Panc1 (cell line): ENCODE measurements at regions not wholly inside any gene's neighbourhood (a gene's known extent, or its start where the extent isn't known, plus 50 kb on each side); places are given as distances from the start of the nearest gene placed in this dataset.

Experiments used
- CTCF ChIP-seq: fragments of 450-650 bp; IDR thresholded peaks from 2 replicates; pipeline ENCODE4 v1.5.1; 2017; ENCODE audit warnings: mild to moderate bottlenecking
- POLR2AphosphoS5 ChIP-seq: IDR thresholded peaks from 2 replicates; pipeline ENCODE4 v1.6.1; 2012; ENCODE audit warnings: mild to moderate bottlenecking, low read depth, low read length, moderate library complexity
- TCF7L2 ChIP-seq: IDR thresholded peaks from 2 replicates; pipeline ENCODE4 v1.6.1; 2011; ENCODE audit warnings: mild to moderate bottlenecking, low read depth, low read length, inconsistent platforms
- TF ChIP-seq, protein P1 (sequence below), 2 experiments: IDR thresholded peaks; 2 replicates each; pipeline ENCODE4 v1.6.1; 2011 to 2012; ENCODE audit warnings: low read depth in 2 of 2, control low read depth in 1 of 2, low read length in 1 of 2, mild to moderate bottlenecking in 1 of 2, moderate library complexity in 1 of 2; ENCODE audit not compliant: insufficient read depth in 1 of 2

- TF ChIP-seq POLR2AphosphoS5 (no peak), CTCF (no peak), TCF7L2 (no peak)
- TF ChIP-seq, protein P1, sequence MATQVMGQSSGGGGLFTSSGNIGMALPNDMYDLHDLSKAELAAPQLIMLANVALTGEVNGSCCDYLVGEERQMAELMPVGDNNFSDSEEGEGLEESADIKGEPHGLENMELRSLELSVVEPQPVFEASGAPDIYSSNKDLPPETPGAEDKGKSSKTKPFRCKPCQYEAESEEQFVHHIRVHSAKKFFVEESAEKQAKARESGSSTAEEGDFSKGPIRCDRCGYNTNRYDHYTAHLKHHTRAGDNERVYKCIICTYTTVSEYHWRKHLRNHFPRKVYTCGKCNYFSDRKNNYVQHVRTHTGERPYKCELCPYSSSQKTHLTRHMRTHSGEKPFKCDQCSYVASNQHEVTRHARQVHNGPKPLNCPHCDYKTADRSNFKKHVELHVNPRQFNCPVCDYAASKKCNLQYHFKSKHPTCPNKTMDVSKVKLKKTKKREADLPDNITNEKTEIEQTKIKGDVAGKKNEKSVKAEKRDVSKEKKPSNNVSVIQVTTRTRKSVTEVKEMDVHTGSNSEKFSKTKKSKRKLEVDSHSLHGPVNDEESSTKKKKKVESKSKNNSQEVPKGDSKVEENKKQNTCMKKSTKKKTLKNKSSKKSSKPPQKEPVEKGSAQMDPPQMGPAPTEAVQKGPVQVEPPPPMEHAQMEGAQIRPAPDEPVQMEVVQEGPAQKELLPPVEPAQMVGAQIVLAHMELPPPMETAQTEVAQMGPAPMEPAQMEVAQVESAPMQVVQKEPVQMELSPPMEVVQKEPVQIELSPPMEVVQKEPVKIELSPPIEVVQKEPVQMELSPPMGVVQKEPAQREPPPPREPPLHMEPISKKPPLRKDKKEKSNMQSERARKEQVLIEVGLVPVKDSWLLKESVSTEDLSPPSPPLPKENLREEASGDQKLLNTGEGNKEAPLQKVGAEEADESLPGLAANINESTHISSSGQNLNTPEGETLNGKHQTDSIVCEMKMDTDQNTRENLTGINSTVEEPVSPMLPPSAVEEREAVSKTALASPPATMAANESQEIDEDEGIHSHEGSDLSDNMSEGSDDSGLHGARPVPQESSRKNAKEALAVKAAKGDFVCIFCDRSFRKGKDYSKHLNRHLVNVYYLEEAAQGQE (IDR thresholded peaks at IDR 0.05; ENCODE audit: insufficient read depth in 1 of 2, low read depth in 2 of 2, low read length in 1 of 2), result no peak
Observed at GRCh38 chr12:125552295-125552694, 487.1 kb downstream of the AACS start.
